ENCODE measurements at regions not wholly inside any gene's neighbourhood (a gene's known extent, or its start where the extent isn't known, plus 50 kb on each side); places are given as distances from the start of the nearest gene placed in this dataset.
"Not testable (repeated sequence)": the region's sequence is repeated elsewhere in the genome, so short reads cannot be mapped to it uniquely, and the experiment has no call there.

DNA sequence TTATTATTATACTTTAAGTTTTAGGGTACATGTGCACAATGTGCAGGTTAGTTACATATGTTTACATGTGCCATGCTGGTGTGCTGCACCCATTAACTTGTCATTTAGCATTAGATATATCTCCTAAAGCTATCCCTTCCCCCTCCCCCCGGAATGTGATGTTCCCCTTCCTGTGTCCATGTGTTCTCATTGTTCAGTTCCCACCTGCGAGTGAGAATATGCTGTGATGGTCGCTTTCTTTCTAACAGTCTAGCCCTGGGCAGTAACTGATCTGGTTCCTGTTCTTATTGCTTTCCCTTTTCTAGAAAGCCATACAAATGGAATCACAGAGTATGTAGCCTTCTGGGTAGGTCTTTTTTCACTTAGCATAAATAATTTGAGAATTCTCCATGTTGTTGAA lies 311.1 kb upstream of the CNTNAP2 start:
- not testable (repeated sequence) for TF ChIP-seq LEF1 (IDR thresholded peaks at IDR 0.05; ENCODE audit: borderline replicate concordance); ELF4 (IDR thresholded peaks at IDR 0.05); FOXK2 (IDR thresholded peaks at IDR 0.05); ZNF384 (IDR thresholded peaks at IDR 0.05); NFRKB (IDR thresholded peaks at IDR 0.05)
